Glutamatergic neuron (in vitro differentiated cells): ENCODE measurements at regions not wholly inside any gene's neighbourhood (a gene's known extent, or its start where the extent isn't known, plus 50 kb on each side); places are given as distances from the start of the nearest gene placed in this dataset.
A peak's percentile ranks its signal among the peaks of the same experiment; 100 is the strongest.

Experiments
- DNase-seq: peaks from one replicate; pipeline ENCODE4 v3.0.0; 2022
- H3K27ac Mint-ChIP-seq: one replicate; pipeline ENCODE4 v1.8.0; 2020; ENCODE audit warnings: mild to moderate bottlenecking, mixed read lengths, inconsistent platforms; ENCODE audit not compliant: unreplicated experiment
- H3K27me3 Mint-ChIP-seq: one replicate; pipeline ENCODE4 v1.8.0; 2020; ENCODE audit warnings: mild to moderate bottlenecking, moderate library complexity, mixed read lengths, inconsistent platforms; ENCODE audit not compliant: unreplicated experiment
- H3K36me3 Mint-ChIP-seq: one replicate; pipeline ENCODE4 v1.8.0; 2020; ENCODE audit warnings: mild to moderate bottlenecking, mixed read lengths, inconsistent platforms; ENCODE audit not compliant: unreplicated experiment
- H3K4me1 Mint-ChIP-seq: one replicate; pipeline ENCODE4 v1.8.0; 2020; ENCODE audit warnings: mild to moderate bottlenecking, low read depth, mixed read lengths, inconsistent platforms; ENCODE audit not compliant: unreplicated experiment
- H3K4me3 Mint-ChIP-seq: one replicate; pipeline ENCODE4 v1.8.0; 2020; ENCODE audit warnings: mild to moderate bottlenecking, mixed read lengths, inconsistent platforms; ENCODE audit not compliant: unreplicated experiment
- H3K9me3 Mint-ChIP-seq: one replicate; pipeline ENCODE4 v1.8.0; 2020; ENCODE audit warnings: mild to moderate bottlenecking, moderate library complexity, mixed read lengths, inconsistent platforms; ENCODE audit not compliant: unreplicated experiment
- CTCF ChIP-seq: fragments of 200-600 bp; sonication (generic); IDR thresholded peaks from one replicate; pipeline ENCODE4 v1.5.0; 2021; ENCODE audit not compliant: partially characterized antibody, unreplicated experiment

- Mint-ChIP-seq H3K4me3 (no peak overlapping the region), H3K36me3 (peaks cover 10% of the 10 kb centered on the region), H3K27ac (no peak overlapping the region), H3K27me3 (no peaks in the 10 kb centered on the region), H3K9me3 (no peaks in the 10 kb centered on the region), H3K4me1 (peaks cover 4% of the 10 kb centered on the region)
- DNase-seq, result no peak
- TF ChIP-seq CTCF, result no peak
Measured at GRCh38 chr2:152240559-152241231, 65.1 kb upstream of the STAM2 start.

- H3K9me3 Mint-ChIP-seq, result no peaks in the 10 kb centered on the region
- TF ChIP-seq CTCF, result no peak
- H3K27ac Mint-ChIP-seq, result no peak overlapping the region
- peaks cover 10% of the 10 kb centered on the region for H3K36me3 Mint-ChIP-seq
- no peak overlapping the region for H3K4me3 Mint-ChIP-seq
- peaks cover 4% of the 10 kb centered on the region for H3K4me1 Mint-ChIP-seq
- no peaks in the 10 kb centered on the region for H3K27me3 Mint-ChIP-seq
- no peak for DNase-seq
Measured at GRCh38 chr2:152241948-152242729, 66.6 kb upstream of the STAM2 start.

GRCh38 chr2:152242787-152243472 is 67.4 kb upstream of the STAM2 start:
- H3K9me3 Mint-ChIP-seq, result no peaks in the 10 kb centered on the region
- H3K27ac Mint-ChIP-seq, result no peak overlapping the region
- DNase-seq, result no peak
- H3K4me3 Mint-ChIP-seq, result no peak overlapping the region
- H3K4me1 Mint-ChIP-seq, result peaks cover 4% of the 10 kb centered on the region
- TF ChIP-seq CTCF, result no peak
- H3K36me3 Mint-ChIP-seq, result peaks cover 10% of the 10 kb centered on the region
- no peaks in the 10 kb centered on the region for H3K27me3 Mint-ChIP-seq

- peaks cover 10% of the 10 kb centered on the region for H3K36me3 Mint-ChIP-seq
- peak overlapping the region; percentile 19 for H3K27ac Mint-ChIP-seq
- no peak for DNase-seq
- H3K4me3 Mint-ChIP-seq, result no peak overlapping the region
- no peak for TF ChIP-seq CTCF
- H3K9me3 Mint-ChIP-seq, result no peaks in the 10 kb centered on the region
- peaks cover 4% of the 10 kb centered on the region for H3K4me1 Mint-ChIP-seq
- H3K27me3 Mint-ChIP-seq, result no peaks in the 10 kb centered on the region
Measured at GRCh38 chr2:152243761-152244640, 68.4 kb upstream of the STAM2 start.
